ENCODE measurements at regions not wholly inside any gene's neighbourhood (a gene's known extent, or its start where the extent isn't known, plus 50 kb on each side); places are given as distances from the start of the nearest gene placed in this dataset.

DNA sequence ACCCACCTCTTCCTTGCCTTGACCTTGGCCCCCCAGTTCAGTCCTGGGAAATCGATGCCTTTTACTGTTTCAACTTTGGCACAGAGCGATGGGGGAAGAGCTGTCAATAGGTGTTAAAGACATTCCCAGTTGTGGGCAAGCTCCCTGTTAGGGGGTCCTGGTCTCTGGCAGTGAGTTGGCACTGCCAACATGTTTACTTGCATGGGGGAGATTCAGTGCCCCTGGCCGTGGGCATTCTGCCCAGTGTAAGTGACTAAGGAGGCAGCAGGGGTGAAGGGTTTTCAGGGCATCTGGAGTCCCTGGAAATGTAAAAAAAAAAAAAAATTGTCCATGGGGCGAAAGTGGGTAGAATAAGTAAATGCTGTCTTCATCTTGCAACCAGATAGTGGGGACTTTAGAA is 407.0 kb downstream of the PTPRU start:
- Histone ChIP-seq H2AFZ (ENCODE audit: low read depth, low read length) (no peak overlapping the region), H3K27me3 (ENCODE audit: insufficient read depth, low read length) (no peaks in the 10 kb centered on the region), H3K9me3 (ENCODE audit: insufficient read depth, low read depth, low read length) (no peaks in the 10 kb centered on the region), H3K36me3 (ENCODE audit: insufficient read depth, low read length) (no peaks in the 10 kb centered on the region), H3K9ac (ENCODE audit: low read length) (no peak overlapping the region), H3K4me3 (ENCODE audit: insufficient read depth, low read depth, low read length) (no peak overlapping the region), H3K4me2 (ENCODE audit: low read length) (no peak overlapping the region), H3K79me2 (ENCODE audit: insufficient read depth, low read length) (no peaks in the 10 kb centered on the region), H3K27ac (ENCODE audit: low read depth, low read length) (no peak overlapping the region), H4K20me1 (ENCODE audit: insufficient read depth, low read length) (no peaks in the 10 kb centered on the region), H3K4me1 (ENCODE audit: insufficient read depth, low read length) (peaks cover 17% of the 10 kb centered on the region)
- no peak overlapping the region for H3K27ac Mint-ChIP-seq (ENCODE audit: unreplicated experiment)
- no peak for FAIRE-seq
- peaks cover 10% of the 10 kb centered on the region for H3K4me1 Mint-ChIP-seq (ENCODE audit: low read depth, unreplicated experiment)
- no peak overlapping the region for H3K4me3 Mint-ChIP-seq (ENCODE audit: unreplicated experiment)
- H3K27me3 Mint-ChIP-seq (ENCODE audit: low read depth, unreplicated experiment) = peaks cover 19% of the 10 kb centered on the region
- peaks cover 2% of the 10 kb centered on the region for H3K9me3 Mint-ChIP-seq (ENCODE audit: unreplicated experiment)
- no peak for TF ChIP-seq CTCF (IDR thresholded peaks at IDR 0.05; ENCODE audit: insufficient read depth, low read depth, low read length)
- no peak for TF ChIP-seq EZH2 (IDR thresholded peaks at IDR 0.05; ENCODE audit: insufficient read depth, low read length)
- no peaks in the 10 kb centered on the region for H3K36me3 Mint-ChIP-seq (ENCODE audit: low read depth, unreplicated experiment)
- DNase-seq (ENCODE audit: low read depth) = no peak

DNA sequence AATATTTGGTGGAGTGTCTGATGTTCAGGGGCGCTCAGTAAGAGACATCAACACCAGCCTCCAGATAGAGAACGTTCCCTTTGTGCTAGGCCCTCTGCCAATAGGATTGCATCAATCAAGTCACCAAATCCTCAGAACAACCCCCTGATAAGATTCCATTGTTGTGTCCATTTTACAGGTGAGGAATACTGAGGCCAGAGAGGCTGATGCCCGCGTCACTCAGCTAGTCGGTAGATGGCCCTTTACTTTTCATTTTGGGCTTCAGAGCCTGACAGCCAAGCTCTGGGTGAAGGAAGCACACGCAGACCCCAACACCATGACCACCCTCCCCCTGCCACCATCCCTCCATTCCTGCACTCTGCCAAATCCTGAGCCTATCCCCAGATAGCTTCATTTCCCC is 406.2 kb downstream of the PTPRU start:
- Mint-ChIP-seq H3K27me3 (ENCODE audit: low read depth, unreplicated experiment) (peaks cover 11% of the 10 kb centered on the region), H3K27ac (ENCODE audit: unreplicated experiment) (no peak overlapping the region), H3K4me1 (ENCODE audit: low read depth, unreplicated experiment) (peaks cover 10% of the 10 kb centered on the region), H3K9me3 (ENCODE audit: unreplicated experiment) (peaks cover 2% of the 10 kb centered on the region), H3K4me3 (ENCODE audit: unreplicated experiment) (no peak overlapping the region), H3K36me3 (ENCODE audit: low read depth, unreplicated experiment) (no peaks in the 10 kb centered on the region)
- no peaks in the 10 kb centered on the region for H3K36me3 ChIP-seq (ENCODE audit: insufficient read depth, low read length)
- H3K4me1 ChIP-seq (ENCODE audit: insufficient read depth, low read length) = peaks cover 17% of the 10 kb centered on the region
- no peak overlapping the region for H2AFZ ChIP-seq (ENCODE audit: low read depth, low read length)
- H3K79me2 ChIP-seq (ENCODE audit: insufficient read depth, low read length) = no peaks in the 10 kb centered on the region
- no peaks in the 10 kb centered on the region for H3K27me3 ChIP-seq (ENCODE audit: insufficient read depth, low read length)
- no peaks in the 10 kb centered on the region for H3K9me3 ChIP-seq (ENCODE audit: insufficient read depth, low read depth, low read length)
- no peak overlapping the region for H3K9ac ChIP-seq (ENCODE audit: low read length)
- TF ChIP-seq EZH2 (IDR thresholded peaks at IDR 0.05; ENCODE audit: insufficient read depth, low read length) (no peak), CTCF (IDR thresholded peaks at IDR 0.05; ENCODE audit: insufficient read depth, low read depth, low read length) (no peak)
- H3K4me3 ChIP-seq (ENCODE audit: insufficient read depth, low read depth, low read length) = no peak overlapping the region
- no peak for DNase-seq (ENCODE audit: low read depth)
- no peak overlapping the region for H3K4me2 ChIP-seq (ENCODE audit: low read length)
- H4K20me1 ChIP-seq (ENCODE audit: insufficient read depth, low read length) = no peaks in the 10 kb centered on the region
- no peak overlapping the region for H3K27ac ChIP-seq (ENCODE audit: low read depth, low read length)
- no peak for FAIRE-seq

GRCh38 chr1:29641921-29642320 is 405.6 kb downstream of the PTPRU start:
- Histone ChIP-seq H3K27ac (ENCODE audit: low read depth, low read length) (no peak overlapping the region), H3K9me3 (ENCODE audit: insufficient read depth, low read depth, low read length) (no peaks in the 10 kb centered on the region), H3K9ac (ENCODE audit: low read length) (no peak overlapping the region), H3K79me2 (ENCODE audit: insufficient read depth, low read length) (no peaks in the 10 kb centered on the region), H3K36me3 (ENCODE audit: insufficient read depth, low read length) (no peaks in the 10 kb centered on the region), H2AFZ (ENCODE audit: low read depth, low read length) (no peak overlapping the region), H4K20me1 (ENCODE audit: insufficient read depth, low read length) (no peaks in the 10 kb centered on the region), H3K27me3 (ENCODE audit: insufficient read depth, low read length) (no peaks in the 10 kb centered on the region), H3K4me3 (ENCODE audit: insufficient read depth, low read depth, low read length) (no peak overlapping the region), H3K4me2 (ENCODE audit: low read length) (no peak overlapping the region), H3K4me1 (ENCODE audit: insufficient read depth, low read length) (peaks cover 17% of the 10 kb centered on the region)
- no peaks in the 10 kb centered on the region for H3K36me3 Mint-ChIP-seq (ENCODE audit: low read depth, unreplicated experiment)
- H3K27ac Mint-ChIP-seq (ENCODE audit: unreplicated experiment) = no peak overlapping the region
- peaks cover 5% of the 10 kb centered on the region for H3K9me3 Mint-ChIP-seq (ENCODE audit: unreplicated experiment)
- no peak for TF ChIP-seq CTCF (IDR thresholded peaks at IDR 0.05; ENCODE audit: insufficient read depth, low read depth, low read length)
- TF ChIP-seq EZH2 (IDR thresholded peaks at IDR 0.05; ENCODE audit: insufficient read depth, low read length) = no peak
- FAIRE-seq = no peak
- no peak for DNase-seq (ENCODE audit: low read depth)
- H3K4me1 Mint-ChIP-seq (ENCODE audit: low read depth, unreplicated experiment) = peaks cover 10% of the 10 kb centered on the region
- no peak overlapping the region for H3K4me3 Mint-ChIP-seq (ENCODE audit: unreplicated experiment)
- H3K27me3 Mint-ChIP-seq (ENCODE audit: low read depth, unreplicated experiment) = peaks cover 9% of the 10 kb centered on the region
